ENCODE measurements at regions not wholly inside any gene's neighbourhood (a gene's known extent, or its start where the extent isn't known, plus 50 kb on each side); places are given as distances from the start of the nearest gene placed in this dataset.

GRCh38 chr4:170226288-170226687 lies 136.5 kb upstream of the AADAT start:
- no peak for TF ChIP-seq EZH2phosphoT487 (IDR thresholded peaks at IDR 0.05; ENCODE audit: borderline replicate concordance, low read length)
- TF ChIP-seq CTCF (conservative IDR thresholded peaks at IDR 0.05; ENCODE audit: low read depth, low read length), result no peak
